ENCODE measurements at regions not wholly inside any gene's neighbourhood (a gene's known extent, or its start where the extent isn't known, plus 50 kb on each side); places are given as distances from the start of the nearest gene placed in this dataset.

GRCh38 chr18:22325396-22325795, 92.3 kb downstream of the CTAGE1 start:
- DNase-seq: no peak

DNA sequence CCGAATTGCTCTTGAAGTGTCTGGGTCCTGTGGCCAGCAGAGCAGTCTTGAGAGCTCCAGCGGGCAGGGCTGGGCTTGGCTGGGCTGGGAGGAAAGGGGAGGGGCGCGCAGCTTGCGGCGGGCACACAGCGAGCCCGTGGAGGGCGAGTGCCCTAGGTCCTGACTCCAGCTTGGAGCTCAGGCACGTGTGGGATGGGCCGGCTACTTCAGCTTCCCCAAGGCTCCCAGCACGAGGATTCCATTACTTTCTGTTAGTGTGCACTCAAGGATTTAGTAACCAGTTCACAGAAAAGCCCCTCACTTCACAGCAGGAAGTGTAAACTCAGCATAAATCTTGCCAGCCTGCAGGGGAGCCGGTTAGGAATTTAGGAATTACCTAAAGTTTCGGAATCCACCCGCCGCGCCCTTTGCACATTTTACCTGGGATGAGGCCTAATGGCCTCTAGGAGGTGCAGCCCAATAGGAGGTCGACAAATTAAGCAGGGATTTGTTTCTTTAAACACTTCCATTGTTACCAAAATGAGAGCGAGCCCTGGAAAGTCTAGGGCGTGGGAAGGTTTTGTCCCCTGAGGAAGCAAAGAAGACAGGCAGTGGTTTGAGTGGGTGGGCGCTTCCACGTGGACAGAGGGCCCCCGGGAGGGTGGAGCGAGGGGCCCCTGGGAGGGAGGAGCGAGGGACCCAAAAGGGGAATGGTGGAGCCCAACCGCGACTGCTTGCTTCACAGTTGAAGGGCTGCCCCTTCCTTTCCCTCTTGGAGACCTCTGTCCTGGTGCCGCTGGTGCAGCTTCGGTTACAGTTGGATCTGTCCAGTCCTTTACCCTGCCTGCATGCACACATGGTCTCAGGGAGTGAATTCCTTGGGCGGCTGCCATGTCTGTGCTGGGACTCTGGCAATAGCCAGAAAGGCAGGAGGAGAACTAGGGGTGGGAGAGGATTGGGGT, 93.3 kb downstream of the CTAGE1 start:
- DNase-seq: peak; percentile 23 to 34

- DNase-seq: no peak
Observed at GRCh38 chr18:22322243-22322691, 95.4 kb downstream of the CTAGE1 start.

GRCh38 chr18:22320771-22321170, 96.9 kb downstream of the CTAGE1 start:
- no peak for DNase-seq

GRCh38 chr18:22320155-22320554, 97.6 kb downstream of the CTAGE1 start:
- no peak for DNase-seq

DNA sequence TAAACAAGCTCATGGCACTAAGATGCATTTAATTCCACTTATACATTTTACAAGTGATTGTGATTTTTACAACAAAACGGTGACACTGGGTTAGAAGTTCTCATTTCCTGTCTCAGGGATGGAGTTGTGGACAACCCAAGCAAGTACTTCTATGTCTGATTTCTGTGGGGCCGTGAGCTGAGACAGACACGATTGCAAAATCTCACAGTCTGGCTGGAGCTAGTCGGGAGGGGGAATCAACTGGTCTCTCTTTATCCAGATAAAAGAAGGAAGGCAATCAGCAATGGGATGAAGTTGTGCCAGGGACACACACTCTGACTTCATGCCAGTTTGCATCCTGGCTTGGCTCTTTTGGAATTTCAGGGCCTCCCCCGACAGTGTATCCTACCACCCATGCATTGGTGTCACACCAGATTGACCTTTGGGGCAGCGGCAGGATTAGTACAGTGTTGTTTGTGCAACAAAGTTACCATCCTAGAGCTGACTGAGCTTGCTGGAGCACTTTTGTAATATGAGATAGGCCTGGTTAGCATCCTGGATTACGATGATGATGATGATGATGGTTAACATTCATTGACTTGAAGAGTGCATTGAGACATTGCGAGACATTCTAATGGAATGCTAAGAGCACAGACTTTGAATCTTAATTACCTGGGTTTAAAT, 98.8 kb downstream of the CTAGE1 start:
- no peak for DNase-seq

DNA sequence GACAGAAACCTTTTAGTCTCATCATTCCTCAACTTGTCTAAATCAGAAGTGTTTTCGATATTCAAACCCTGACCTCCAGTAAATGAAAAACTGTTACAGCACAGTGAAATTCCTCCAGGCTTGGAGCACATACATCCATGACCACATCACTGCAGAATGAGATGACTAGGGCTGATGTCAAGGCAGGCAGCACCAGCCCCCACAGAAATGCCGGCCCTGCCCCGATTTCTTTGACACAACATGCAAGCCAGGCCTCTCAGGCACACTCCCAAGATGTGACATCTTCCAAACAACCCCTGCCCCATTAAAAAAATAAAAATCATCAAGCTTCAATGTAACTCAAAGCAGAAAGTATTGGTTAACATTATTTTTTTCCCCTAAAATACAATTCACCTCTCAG, 103.3 kb downstream of the CTAGE1 start:
- DNase-seq: no peak

DNA sequence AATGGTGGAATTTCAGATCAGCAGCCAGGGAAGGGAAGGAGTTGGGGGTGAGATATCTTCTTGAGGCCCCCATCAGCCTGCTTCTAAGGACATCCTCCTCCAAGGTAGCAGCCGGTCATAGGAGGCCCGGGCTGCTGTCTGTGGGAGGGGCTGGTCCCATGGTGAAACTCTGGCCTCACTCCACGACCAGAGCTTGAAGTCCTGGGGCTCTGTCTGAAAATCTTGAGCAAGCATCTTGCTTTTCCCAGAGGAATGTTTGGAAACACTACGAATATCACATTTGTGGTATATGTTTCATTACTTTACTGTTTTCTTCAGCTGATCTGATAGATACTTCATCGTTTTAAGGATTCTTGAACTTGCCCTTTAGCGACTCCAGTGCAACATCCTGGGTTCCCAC, 103.7 kb downstream of the CTAGE1 start:
- no peak for DNase-seq

GRCh38 chr18:22311301-22311700, 106.4 kb downstream of the CTAGE1 start:
- no peak for DNase-seq

DNA sequence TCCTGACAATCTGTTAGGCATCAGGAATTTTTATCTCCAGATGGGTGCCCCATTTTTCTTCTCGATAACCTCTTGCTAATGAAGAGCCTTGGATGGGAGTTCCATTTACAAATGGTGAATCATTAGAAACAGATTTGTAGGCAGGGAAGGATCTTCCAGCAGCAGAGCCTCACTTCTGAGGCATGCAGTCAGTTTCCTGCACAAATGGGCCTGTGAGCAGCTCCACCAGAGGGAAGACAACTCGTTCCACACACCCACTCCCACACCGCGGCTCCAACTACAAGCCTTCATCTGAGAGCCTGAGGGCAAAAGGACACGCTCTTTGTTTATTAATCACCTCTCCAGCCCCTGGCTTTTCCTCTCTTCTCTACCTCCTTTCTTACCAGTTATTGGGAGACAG, 108.5 kb downstream of the CTAGE1 start:
- DNase-seq: no peak

GRCh38 chr18:22307528-22307927, 110.2 kb downstream of the CTAGE1 start:
- DNase-seq: no peak

DNA sequence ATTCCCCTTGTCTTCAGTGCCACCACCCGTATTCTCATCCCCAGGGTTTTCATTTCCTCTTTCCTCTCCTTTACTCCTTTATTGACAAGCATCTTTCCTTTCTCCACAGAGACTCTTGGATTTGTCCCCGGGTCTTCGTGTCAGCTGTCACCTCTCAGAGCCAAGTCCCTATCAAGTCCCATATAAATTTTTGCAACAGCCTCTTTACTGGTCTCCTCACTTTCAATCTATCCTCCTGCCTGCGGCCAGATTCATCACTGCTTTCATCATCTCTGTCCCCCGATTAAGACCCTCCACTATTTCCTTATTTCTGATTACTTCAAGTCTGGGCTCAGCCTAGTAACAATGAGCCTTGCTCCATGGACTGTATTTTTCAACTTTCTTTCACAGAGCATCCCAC, 113.8 kb downstream of the CTAGE1 start:
- DNase-seq: no peak

GRCh38 chr18:22302144-22302543, 115.6 kb downstream of the CTAGE1 start:
- no peak for DNase-seq

- DNase-seq: no peak
Observed at GRCh38 chr18:22300665-22301636, 116.8 kb downstream of the CTAGE1 start.

- no peak for DNase-seq
Observed at GRCh38 chr18:22297008-22297407, 120.7 kb downstream of the CTAGE1 start.

- DNase-seq: no peak
Observed at GRCh38 chr18:22296304-22296703, 121.4 kb downstream of the CTAGE1 start.

- no peak for DNase-seq
Observed at GRCh38 chr18:22293417-22293816, 124.0 kb downstream of the GATA6 start.

DNA sequence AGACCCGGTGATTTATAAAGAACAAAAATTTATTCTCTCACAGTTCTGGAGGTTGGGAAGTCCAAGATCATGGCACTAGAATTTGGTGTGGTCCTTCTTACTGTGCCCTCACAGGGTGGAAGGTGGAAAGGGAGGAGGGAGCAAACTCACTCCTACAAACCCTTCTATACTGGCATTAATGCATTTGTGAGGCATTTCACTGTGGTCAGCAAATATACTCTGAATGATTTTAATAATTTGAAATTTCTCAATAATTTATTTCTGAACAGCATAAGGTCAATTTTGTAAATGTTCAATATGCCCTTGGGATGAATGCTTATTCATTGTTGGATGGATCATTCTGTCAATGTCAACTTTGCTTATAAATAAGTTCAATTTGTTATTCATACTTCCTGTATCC, 120.6 kb downstream of the GATA6 start:
- DNase-seq: no peak

DNA sequence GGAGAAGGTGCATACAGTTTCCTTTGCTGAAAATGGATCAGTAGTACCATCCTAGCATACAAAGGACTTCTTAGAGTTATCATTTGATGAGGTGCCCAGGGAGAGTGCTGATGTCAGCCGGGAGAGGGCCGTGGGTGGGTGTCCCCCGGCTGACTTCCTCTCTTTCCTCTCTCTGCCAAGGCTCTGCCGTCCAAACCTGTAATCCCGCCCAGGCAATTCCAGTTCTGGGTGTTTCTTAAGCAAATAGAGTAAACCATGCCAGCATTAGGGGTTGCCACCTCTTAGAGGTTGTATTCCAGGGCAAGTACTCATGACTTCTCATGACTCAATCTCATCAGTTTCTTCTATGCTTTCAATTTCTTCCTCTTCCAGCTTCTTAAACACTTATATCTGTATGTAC, 117.2 kb downstream of the GATA6 start:
- DNase-seq: no peak

DNA sequence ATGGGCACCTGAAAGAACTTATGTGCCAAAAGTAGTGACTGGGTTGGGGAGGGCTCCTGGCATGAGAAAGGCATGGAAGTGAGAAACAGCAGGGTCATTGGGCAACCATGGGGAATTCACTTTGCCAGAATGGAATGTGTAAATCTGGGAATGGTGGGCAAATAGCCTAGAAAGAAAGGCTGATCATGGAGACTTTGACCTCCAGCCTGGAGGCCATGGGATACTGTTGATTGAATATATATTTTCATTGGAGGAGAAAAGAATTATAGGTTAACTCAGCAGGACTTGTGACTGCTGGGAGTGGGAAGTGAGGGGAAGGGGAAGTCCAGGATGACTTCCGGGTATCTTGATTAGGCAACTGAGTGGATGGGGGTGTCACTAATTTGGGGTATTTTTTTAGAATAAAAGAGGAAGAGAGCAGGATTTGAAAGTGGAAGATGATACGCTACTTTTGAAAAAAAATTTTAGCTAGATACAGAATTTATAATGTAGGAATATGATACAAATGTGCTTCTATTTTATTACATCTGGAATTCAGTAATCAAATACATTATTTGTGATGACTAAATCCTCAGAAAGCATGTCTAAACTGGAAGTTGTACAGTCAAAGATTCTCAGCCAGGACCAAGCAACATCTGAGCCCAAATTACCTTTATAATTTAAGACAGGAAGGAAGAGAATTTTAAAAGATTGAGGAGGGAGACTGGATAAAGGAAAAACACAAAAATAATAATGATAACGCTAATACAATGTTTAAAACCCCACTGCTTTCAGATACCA, 116.2 kb downstream of the GATA6 start:
- DNase-seq: no peak

GRCh38 chr18:22284581-22285360, 115.4 kb downstream of the GATA6 start:
- DNase-seq: no peak
